ENCODE measurements at regions not wholly inside any gene's neighbourhood (a gene's known extent, or its start where the extent isn't known, plus 50 kb on each side); places are given as distances from the start of the nearest gene placed in this dataset.

- no peak for TF ChIP-seq CTCF (IDR thresholded peaks at IDR 0.05; ENCODE audit: control insufficient read depth, insufficient read depth, low read depth, low read length, missing control alignments)
- H3K4me3 ChIP-seq (ENCODE audit: control insufficient read depth, low read depth, low read length) = no peak overlapping the region
- no peak for DNase-seq (ENCODE audit: low read depth)
Measured at GRCh38 chr11:95534226-95534625, 255.4 kb downstream of the FAM76B start.

- TF ChIP-seq CTCF (IDR thresholded peaks at IDR 0.05; ENCODE audit: control insufficient read depth, insufficient read depth, low read depth, low read length, missing control alignments) = no peak
- peak; percentile 27 for DNase-seq (ENCODE audit: low read depth)
- no peak overlapping the region for H3K4me3 ChIP-seq (ENCODE audit: control insufficient read depth, low read depth, low read length)
Measured at GRCh38 chr11:95531116-95531515, 258.5 kb downstream of the FAM76B start.

- DNase-seq (ENCODE audit: low read depth) = no peak
- no peak for TF ChIP-seq CTCF (IDR thresholded peaks at IDR 0.05; ENCODE audit: control insufficient read depth, insufficient read depth, low read depth, low read length, missing control alignments)
- no peak overlapping the region for H3K4me3 ChIP-seq (ENCODE audit: control insufficient read depth, low read depth, low read length)
Measured at GRCh38 chr11:95524314-95525036, 265.1 kb downstream of the FAM76B start.

GRCh38 chr11:95522874-95523273 is 266.7 kb downstream of the FAM76B start:
- no peak overlapping the region for H3K4me3 ChIP-seq (ENCODE audit: control insufficient read depth, low read depth, low read length)
- no peak for DNase-seq (ENCODE audit: low read depth)
- TF ChIP-seq CTCF (IDR thresholded peaks at IDR 0.05; ENCODE audit: control insufficient read depth, insufficient read depth, low read depth, low read length, missing control alignments) = no peak

DNA sequence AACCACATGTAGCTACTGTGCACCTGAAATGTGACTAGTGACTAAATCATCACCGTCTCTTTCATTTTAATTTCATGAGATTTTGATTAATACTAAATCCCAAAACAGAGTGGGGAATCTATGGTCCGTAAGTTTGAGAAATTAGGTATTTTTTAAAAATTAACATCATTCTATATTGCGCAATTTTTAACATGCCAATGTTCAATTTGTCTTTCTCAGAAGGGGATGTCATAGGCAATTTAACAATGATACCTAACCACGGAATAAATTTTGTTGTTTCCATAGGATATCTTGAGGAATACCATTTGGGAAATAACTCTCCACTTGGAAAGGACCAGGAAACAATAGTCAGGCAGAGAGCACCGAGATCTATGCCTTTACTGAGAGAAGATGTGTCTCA is 267.7 kb downstream of the FAM76B start:
- no peak overlapping the region for H3K4me3 ChIP-seq (ENCODE audit: control insufficient read depth, low read depth, low read length)
- TF ChIP-seq CTCF (IDR thresholded peaks at IDR 0.05; ENCODE audit: control insufficient read depth, insufficient read depth, low read depth, low read length, missing control alignments) = no peak
- DNase-seq (ENCODE audit: low read depth) = no peak

DNA sequence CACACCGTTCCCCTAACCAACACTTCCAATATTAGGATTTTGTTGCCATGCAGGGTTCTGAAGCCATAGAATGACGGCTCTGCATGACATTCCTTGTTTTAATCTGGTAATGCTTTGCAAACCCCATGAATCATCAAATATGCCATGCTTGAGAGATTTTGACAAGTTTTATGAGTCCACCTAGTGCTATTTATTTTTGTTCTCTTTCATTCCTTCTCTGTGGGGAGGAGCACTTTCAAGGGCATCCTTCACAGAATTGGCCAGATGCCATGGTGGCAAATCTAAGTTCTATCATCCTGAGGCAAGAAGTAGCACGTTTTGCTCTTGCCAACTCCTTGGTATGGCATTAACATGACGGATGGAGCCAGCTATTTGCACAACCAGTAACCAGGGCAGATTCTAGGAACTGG is 268.4 kb downstream of the FAM76B start:
- no peak for DNase-seq (ENCODE audit: low read depth)
- no peak for TF ChIP-seq CTCF (IDR thresholded peaks at IDR 0.05; ENCODE audit: control insufficient read depth, insufficient read depth, low read depth, low read length, missing control alignments)
- H3K4me3 ChIP-seq (ENCODE audit: control insufficient read depth, low read depth, low read length) = no peak overlapping the region
